HG02798 (cell line): ENCODE measurements at regions not wholly inside any gene's neighbourhood (a gene's known extent, or its start where the extent isn't known, plus 50 kb on each side); places are given as distances from the start of the nearest gene placed in this dataset.

Experiments
- ATAC-seq: cut with Tn5 transposase; IDR thresholded peaks from one replicate; pipeline ENCODE4 v1.9.1; 2021; ENCODE audit warnings: mild to moderate bottlenecking; ENCODE audit not compliant: unreplicated experiment, poor library complexity

DNA sequence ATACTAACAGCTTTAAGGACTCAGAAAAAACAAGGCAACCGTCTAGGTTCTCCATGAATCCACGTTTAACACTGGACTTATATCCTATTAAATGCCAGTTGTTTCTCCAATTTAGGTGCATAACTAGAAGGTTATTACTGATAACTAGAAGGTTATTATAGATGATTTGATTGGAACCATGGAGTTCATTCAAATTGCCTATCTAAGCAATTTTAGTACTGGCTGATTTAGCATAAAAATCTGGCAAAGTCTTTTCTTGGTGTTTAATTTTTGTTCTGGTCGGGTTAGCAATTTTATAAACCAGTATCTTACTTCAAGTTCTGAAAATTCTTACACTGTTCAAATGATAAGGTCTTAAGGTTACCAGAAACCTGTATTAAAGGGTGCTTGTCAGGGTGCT is 672.8 kb upstream of the GNPDA2 start:
- no peak for ATAC-seq

GRCh38 chr4:45385306-45385705 is 659.0 kb upstream of the GNPDA2 start:
- ATAC-seq: peak; percentile 55

DNA sequence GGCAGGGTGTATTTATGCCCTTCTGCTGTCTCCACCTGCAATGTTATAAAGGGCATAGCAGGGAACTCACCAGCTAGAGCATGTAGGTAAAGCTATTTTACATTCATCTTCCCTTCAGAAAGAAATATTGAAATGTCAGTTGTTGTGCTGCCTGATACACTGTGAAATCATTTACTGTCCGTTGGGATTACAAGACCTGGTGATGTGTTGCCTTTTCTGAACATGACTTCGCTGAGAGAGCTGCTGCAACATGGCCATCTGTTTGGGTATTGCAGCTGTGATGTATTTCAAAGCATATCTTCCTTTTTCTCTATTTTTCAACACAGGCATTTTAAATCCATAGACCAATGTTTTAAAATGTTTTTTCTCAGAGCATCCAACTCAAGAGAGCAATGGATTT is 644.1 kb upstream of the GNPDA2 start:
- no peak for ATAC-seq

DNA sequence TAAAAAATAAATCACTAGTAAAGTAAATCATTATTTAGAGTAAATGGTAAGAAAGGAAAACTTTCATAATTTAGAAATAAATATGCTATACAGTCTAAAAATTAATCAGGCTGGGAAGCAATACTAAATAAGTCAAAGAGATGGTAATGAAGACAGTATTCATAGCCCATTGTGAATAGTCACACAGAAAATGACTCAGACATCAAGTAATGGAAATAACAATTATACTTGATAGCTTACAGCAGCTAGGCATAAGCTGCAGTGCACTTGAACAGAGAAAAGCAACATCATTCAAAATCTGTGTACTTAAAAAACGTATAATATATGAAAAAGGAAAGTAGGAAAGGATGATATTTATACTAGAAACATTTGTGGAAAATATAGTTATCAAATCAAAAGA is 642.5 kb upstream of the GNPDA2 start:
- ATAC-seq: no peak

DNA sequence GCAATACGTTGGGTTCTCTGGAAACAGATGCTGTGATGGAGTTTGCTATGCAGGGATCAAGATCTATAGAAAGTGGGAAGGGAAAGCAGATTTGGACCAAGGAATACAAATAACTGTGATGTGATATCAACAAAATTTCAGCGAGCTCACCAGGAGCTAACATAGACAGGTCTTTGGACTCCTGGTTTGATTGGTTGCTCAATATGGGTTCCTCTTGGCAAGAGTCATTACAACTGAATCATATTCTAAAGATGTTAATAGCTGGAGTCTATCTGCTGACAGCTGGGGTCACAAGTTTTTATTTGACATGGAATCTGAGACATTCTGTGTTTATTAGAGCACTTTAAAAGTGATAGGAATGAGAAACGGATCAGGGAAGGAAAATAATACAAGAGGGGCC is 637.6 kb upstream of the GNPDA2 start:
- ATAC-seq: no peak

GRCh38 chr4:45358573-45359506 is 632.5 kb upstream of the GNPDA2 start:
- ATAC-seq: no peak

DNA sequence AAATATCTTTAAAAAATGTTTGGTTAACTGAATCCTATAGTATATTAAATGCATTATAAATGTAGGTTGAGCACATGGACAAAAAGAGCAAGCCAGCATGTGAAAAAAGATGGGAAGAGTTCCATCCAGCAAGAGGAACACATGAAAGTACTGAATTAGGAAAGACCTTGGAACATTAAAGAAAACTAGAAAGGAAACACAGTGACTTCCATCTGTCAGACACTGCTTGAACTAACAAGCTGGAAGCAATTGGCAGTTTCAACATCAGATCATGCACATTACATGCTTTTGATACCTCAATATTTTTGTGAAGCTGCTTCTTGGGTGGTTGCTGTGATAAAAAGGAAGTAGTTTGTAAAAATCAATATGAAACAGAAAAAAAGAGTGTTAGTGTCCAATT is 626.8 kb upstream of the GNPDA2 start:
- ATAC-seq: no peak

DNA sequence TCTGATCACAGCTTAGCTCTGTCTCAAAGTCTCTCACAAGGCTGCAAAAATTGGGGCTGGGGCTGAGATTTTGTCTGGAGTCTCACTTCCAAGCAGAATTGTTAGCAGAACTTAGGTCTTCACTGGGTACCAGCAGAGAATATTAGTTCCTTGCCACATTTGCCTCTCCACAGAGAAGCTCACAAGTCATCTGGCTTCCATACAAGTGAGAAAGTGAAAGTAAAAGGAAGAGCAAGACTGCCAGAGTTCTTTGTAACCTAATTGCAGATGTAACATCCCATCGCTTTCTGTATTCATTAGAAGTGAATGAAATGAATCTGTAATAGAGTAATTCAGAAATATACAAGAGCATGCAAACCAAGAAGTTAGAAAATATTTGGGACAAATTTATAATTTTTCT is 624.1 kb upstream of the GNPDA2 start:
- peak; percentile 82 for ATAC-seq

DNA sequence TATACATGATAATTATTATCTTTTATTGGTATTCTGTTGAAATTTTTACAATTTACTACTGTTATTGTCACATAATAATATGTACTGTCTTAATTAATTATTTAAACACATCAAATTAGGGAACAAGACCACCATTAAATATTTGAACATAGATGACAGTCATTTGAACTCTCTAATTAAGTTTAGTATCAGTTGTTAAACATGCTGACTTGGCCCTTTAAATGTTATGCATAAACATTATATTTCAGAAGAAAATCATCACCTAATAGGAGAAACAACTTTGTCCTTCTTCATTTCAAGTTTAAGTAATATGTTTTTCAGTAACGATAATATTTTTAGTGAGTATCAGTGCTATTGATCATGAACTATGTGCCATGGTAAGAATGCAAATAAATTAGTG is 623.5 kb upstream of the GNPDA2 start:
- ATAC-seq: no peak

GRCh38 chr4:45346816-45347435 is 620.6 kb upstream of the GNPDA2 start:
- ATAC-seq: no peak

GRCh38 chr4:45345558-45345957 is 619.2 kb upstream of the GNPDA2 start:
- no peak for ATAC-seq

GRCh38 chr4:45331802-45332201 is 605.4 kb upstream of the GNPDA2 start:
- no peak for ATAC-seq

- no peak for ATAC-seq
Observed at GRCh38 chr4:45327544-45327943, 601.2 kb upstream of the GNPDA2 start.

DNA sequence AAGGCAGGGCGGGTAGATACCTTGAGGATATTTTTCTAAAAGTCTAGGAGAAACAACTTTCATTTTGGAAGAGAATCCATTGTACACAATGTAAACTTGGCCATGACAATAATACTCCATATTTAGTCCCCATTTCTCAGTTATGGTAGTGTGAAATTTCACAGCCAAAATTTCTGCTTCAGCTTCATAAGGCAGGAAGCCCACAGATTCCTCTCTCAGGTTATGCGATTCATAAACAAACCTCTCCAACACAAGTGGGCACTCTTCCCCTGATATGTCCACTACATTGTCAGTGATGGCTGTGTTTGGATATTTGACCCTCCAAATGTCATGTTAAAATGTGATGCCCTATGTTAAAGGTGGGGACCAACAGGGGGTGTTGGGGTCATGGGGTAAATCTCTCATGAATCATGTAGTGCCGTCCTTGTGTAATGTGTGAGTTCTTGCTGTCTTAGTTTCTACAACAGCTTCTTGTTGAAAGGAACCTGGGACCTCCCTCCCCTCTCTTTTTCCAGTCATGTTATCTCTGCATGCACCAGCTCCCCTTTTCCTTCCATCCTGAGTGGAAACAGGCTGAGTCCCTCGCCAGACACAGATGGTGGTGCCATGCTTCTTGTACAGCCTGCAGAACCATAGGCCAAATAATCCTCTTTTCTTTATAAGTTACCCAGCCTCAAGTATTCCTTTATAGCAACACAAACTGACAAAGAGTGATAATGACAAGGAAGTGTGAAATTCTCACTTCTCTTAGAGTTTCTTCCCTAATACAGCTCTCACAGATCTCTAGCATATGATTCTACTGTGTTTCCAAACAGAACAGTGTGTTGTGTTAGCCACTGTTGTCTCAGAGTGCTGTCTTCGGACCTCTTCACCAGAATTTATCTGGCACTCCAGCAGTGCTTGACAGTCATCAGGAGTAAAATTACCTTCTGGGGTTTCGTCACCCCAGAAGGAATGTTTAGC is 598.4 kb upstream of the GNPDA2 start:
- ATAC-seq: no peak

GRCh38 chr4:45323453-45324058 is 597.2 kb upstream of the GNPDA2 start:
- peak; percentile 40 for ATAC-seq

DNA sequence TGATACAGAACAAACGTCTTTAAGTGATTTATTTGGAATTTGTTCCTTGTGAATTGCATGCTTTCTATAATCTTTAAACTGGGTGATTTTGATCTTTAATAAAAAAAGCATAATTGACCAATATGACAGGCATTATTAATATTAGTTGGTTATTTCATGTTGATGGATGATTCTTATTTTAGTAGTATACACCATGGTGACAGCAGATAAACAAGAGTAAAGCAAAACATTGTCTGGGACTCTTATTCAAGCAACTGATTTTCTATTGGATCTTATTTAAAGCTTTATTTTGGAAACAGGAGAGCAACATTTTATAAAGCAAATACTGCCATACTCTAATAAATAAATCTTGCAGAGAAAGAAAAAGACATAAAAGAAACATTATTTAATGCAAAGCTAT is 591.4 kb upstream of the GNPDA2 start:
- ATAC-seq: no peak

- ATAC-seq: no peak
Observed at GRCh38 chr4:45317276-45317675, 590.9 kb upstream of the GNPDA2 start.

DNA sequence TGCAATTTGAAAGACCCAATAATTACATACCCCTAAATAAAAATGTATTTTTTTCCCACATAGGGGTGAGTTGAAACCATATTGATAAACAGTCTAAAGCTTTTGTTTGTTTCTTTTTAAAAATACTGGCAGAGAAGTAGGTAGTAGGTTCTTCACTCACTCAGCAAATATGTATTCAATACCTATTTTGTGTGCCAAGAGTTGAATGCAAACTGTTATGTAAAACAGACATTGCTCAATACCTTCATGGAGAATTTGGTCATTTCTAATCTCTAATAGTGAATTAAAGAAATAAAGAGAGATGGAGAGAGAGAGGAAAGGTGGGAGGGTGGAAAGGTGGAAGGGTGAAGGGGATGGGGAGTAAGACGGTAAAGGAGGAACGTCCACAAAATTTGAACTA is 589.9 kb upstream of the GNPDA2 start:
- no peak for ATAC-seq

DNA sequence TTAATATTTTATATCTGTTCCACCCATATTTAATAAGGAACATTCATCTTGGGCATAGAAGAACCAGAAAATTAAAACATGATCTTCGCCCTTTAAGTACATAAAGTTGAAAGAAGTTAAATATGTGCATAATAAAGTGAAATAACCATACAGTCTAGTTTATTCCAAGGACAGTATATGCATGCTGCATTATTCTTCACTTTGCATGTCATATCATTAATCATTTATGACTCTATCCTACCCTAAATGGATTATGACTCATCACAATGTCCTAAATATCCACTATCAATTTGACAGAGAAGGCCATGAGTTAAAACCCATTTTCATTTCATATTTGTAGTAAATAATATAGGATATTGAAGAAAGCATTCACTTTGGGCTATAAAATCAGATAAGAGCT is 576.5 kb upstream of the GNPDA2 start:
- no peak for ATAC-seq

GRCh38 chr4:45294464-45294863 is 568.1 kb upstream of the GNPDA2 start:
- ATAC-seq: no peak
